Lung (tissue), 11 donors: ENCODE measurements at regions not wholly inside any gene's neighbourhood (a gene's known extent, or its start where the extent isn't known, plus 50 kb on each side); places are given as distances from the start of the nearest gene placed in this dataset.

Experiments used
- ATAC-seq: fragments of 200-7000 bp; cut with Tn5 transposase; one replicate; pipeline ENCODE4 v1.9.1; 2020; ENCODE audit warnings: moderate number of reproducible peaks; ENCODE audit not compliant: insufficient read depth, low FRiP score
- DNase-seq, 3 donors: peaks; one replicate each; pipeline ENCODE4 v3.0.0-alpha.2; 2013 to 2017
- H3K27ac ChIP-seq, 2 donors: one replicate each; pipeline ENCODE4 v1.5.1; 2013; ENCODE audit warnings: mild to moderate bottlenecking in 2 of 2, moderate library complexity in 2 of 2, control low read depth in 1 of 2, inconsistent platforms in 1 of 2, low read depth in 1 of 2, low read length in 1 of 2
- H3K27me3 ChIP-seq, 3 donors: one replicate each; pipeline ENCODE4 v1.5.1; 2013; ENCODE audit warnings: low read length in 2 of 3; ENCODE audit not compliant: control insufficient read depth in 3 of 3, insufficient read depth in 3 of 3
- H3K36me3 ChIP-seq, 4 donors: one replicate each; pipeline ENCODE4 v1.5.1; 2013; ENCODE audit warnings: low read length in 4 of 4, mild to moderate bottlenecking in 1 of 4, moderate library complexity in 1 of 4; ENCODE audit not compliant: control insufficient read depth in 4 of 4, insufficient read depth in 4 of 4
- H3K4me1 ChIP-seq, 5 donors: one replicate each; pipeline ENCODE4 v1.5.1; 2013; ENCODE audit warnings: low read length in 5 of 5, mild to moderate bottlenecking in 2 of 5, moderate library complexity in 1 of 5; ENCODE audit not compliant: control insufficient read depth in 5 of 5, insufficient read depth in 5 of 5
- H3K4me3 ChIP-seq: one replicate; pipeline ENCODE4 v1.5.1; 2013; ENCODE audit warnings: mild to moderate bottlenecking, control low read depth, moderate library complexity
- H3K9ac ChIP-seq, 2 donors: one replicate each; pipeline ENCODE4 v1.5.1; 2013; ENCODE audit warnings: low read length in 2 of 2, control low read depth in 1 of 2; ENCODE audit not compliant: insufficient read depth in 1 of 2
- H3K9me3 ChIP-seq, 4 donors: one replicate each; pipeline ENCODE4 v1.5.1; 2013; ENCODE audit warnings: low read length in 3 of 4, mild to moderate bottlenecking in 1 of 4, moderate library complexity in 1 of 4; ENCODE audit not compliant: control insufficient read depth in 4 of 4, insufficient read depth in 3 of 4
- CTCF ChIP-seq: IDR thresholded peaks from 2 replicates; pipeline ENCODE4 v1.5.1; 2012; ENCODE audit warnings: mild to moderate bottlenecking; ENCODE audit errors: control extremely low read depth, extremely low read depth
- WGBS, 2 donors: extraction: QIAGEN DNeasy Blood & Tissue Kit; methylation state at CpG; one replicate each; pipeline ENCODE4 v1.1.7; 2013; 5-methylcytosine and 5-hydroxymethylcytosine counted together
- donor health status: control.
- donor health status: control.
- donor health status: Bipolar disorder and iron deficiency.
- donor health status: healthy.
- donor health status: DM: yes; HTN: yes; CAD: no.

GRCh38 chr7:32379510-32380112 lies 110.6 kb downstream of the LSM5 start:
- WGBS, 2 donors: 62 to 75% methylated on average over 2 of the region's 2 CpGs
- no peak overlapping the region for H3K9ac ChIP-seq
- no peak overlapping the region for H3K4me3 ChIP-seq
- peaks cover 0 to 1% (median 0%) of the 10 kb centered on the region in 4 donors for H3K9me3 ChIP-seq
- H3K27me3 ChIP-seq: no peaks in the 10 kb centered on the region
- no peaks in the 10 kb centered on the region for H3K4me1 ChIP-seq
- ATAC-seq (no peak), DNase-seq (peak in 2 of 3 donors; percentile 10 to 37)
- H3K27ac ChIP-seq: no peak overlapping the region
- no peak for TF ChIP-seq CTCF
- H3K36me3 ChIP-seq: no peaks in the 10 kb centered on the region

- no peak overlapping the region for H3K4me3 ChIP-seq
- H3K27ac ChIP-seq: no peak overlapping the region
- no peaks in the 10 kb centered on the region for H3K4me1 ChIP-seq
- H3K9ac ChIP-seq: no peak overlapping the region
- 41 to 50% methylated on average over 2 of the region's 2 CpGs for WGBS, 2 donors
- no peak for TF ChIP-seq CTCF
- H3K36me3 ChIP-seq: no peaks in the 10 kb centered on the region
- DNase-seq (no peak), ATAC-seq (no peak)
- no peaks in the 10 kb centered on the region for H3K27me3 ChIP-seq
- peaks cover 0 to 1% (median 0%) of the 10 kb centered on the region in 4 donors for H3K9me3 ChIP-seq
These were observed 111.2 kb downstream of the LSM5 start for GRCh38 chr7:32378988-32379387.

- no peak for DNase-seq
These were observed 125.6 kb downstream of the LSM5 start for GRCh38 chr7:32364581-32364980.

More at GRCh38 chr7:32364581-32364980, 125.6 kb downstream of the LSM5 start:
- Histone ChIP-seq H3K4me1 (no peaks in the 10 kb centered on the region), H3K27ac (no peak overlapping the region), H3K9ac (no peak overlapping the region), H3K4me3 (no peak overlapping the region), H3K9me3 (peaks cover 0 to 13% (median 0%) of the 10 kb centered on the region in 4 donors), H3K27me3 (no peaks in the 10 kb centered on the region), H3K36me3 (no peaks in the 10 kb centered on the region)
- no peak for TF ChIP-seq CTCF
- ATAC-seq: no peak
- WGBS, 2 donors: 87 to 90% methylated on average over 4 of the region's 4 CpGs
